Right cardiac atrium (tissue), 5 donors: ENCODE measurements at regions not wholly inside any gene's neighbourhood (a gene's known extent, or its start where the extent isn't known, plus 50 kb on each side); places are given as distances from the start of the nearest gene placed in this dataset.
A peak's percentile ranks its signal among the peaks of the same experiment; 100 is the strongest.
"Not testable (repeated sequence)": the region's sequence is repeated elsewhere in the genome, so short reads cannot be mapped to it uniquely, and the experiment has no call there.

Experiments
- ATAC-seq, 2 donors: fragments of 200-7000 bp; cut with Tn5 transposase; one replicate each; pipeline versions ENCODE4 v1.8.0 to v1.9.1; 2020; ENCODE audit warnings: moderate library complexity in 2 of 2, mild to moderate bottlenecking in 1 of 2
- DNase-seq, 3 donors: peaks; one replicate each; pipeline ENCODE4 v3.0.0-alpha.2; 2020
- H3K27ac ChIP-seq: one replicate; pipeline ENCODE4 v1.5.1; 2013; ENCODE audit warnings: mild to moderate bottlenecking, low read length, control low read depth, moderate library complexity
- H3K27me3 ChIP-seq: one replicate; pipeline ENCODE4 v1.6.1; 2013; ENCODE audit not compliant: control insufficient read depth, insufficient read depth
- H3K4me1 ChIP-seq: one replicate; pipeline ENCODE4 v1.6.1; 2013; ENCODE audit warnings: low read length; ENCODE audit not compliant: control insufficient read depth, insufficient read depth
- H3K4me3 ChIP-seq: one replicate; pipeline ENCODE4 v1.5.1; 2013; ENCODE audit warnings: low read length, control low read depth
- H3K9me3 ChIP-seq: one replicate; pipeline ENCODE4 v1.6.1; 2013; ENCODE audit warnings: low read length; ENCODE audit not compliant: control insufficient read depth
- WGBS: extraction: QIAGEN DNeasy Blood & Tissue Kit; methylation state at CpG from one replicate; pipeline ENCODE4 v1.1.7; 2013; 5-methylcytosine and 5-hydroxymethylcytosine counted together
- intact Hi-C, 4 donors: fragments of 100-400 bp; cut with DNase I; formaldehyde crosslinking; loops; one replicate each; pipeline versions ENCODE4 v1.11.0 to v1.14.0; 2022 to 2023
- donor health status: healthy with polysubstance abuse.
- donor health status: DM: no; HTN: yes; CAD: no.
- donor health status: DM: no; HTN: no; CAD: no.
- donor health status: DM: no; HTN: yes; CAD: no; lungs with severe emphysema.
- donor health status: DM: yes; HTN: yes; CAD: no.

DNA sequence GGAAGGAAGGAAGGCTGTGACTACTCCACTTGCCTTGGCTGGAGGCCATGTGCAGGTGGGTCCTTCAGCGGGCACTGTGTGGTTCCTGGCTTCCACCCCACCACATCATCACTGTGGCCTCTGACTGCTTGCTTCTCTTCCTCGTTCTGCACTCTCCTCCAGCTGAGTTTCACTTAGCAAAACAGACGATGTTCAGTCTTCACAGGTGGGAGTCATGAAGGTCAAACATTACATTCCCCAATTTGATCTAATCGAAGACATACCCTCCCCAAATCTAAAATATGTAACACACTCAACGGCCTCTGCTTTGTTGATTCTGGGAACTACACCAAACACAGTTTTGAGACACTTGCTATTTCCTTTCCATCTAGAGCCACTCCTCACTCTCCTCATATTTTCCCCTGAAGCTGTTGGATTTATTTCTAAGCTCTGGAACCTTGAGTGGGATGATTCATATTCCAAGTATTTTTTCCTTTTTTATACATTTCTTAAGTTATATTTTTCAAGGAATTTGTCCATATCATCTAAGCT lies 132.5 kb upstream of the FOXA2 start:
- Histone ChIP-seq H3K9me3 (no peaks in the 10 kb centered on the region), H3K27ac (peak overlapping the region; percentile 57), H3K4me1 (peaks cover 5% of the 10 kb centered on the region), H3K4me3 (no peak overlapping the region), H3K27me3 (no peaks in the 10 kb centered on the region)
- intact Hi-C loops, result no loop called here
- DNase-seq (no peak), ATAC-seq (peak in 1 of 2 donors; percentile 30)
- 22% methylated on average over 5 of the region's 5 CpGs for WGBS

DNA sequence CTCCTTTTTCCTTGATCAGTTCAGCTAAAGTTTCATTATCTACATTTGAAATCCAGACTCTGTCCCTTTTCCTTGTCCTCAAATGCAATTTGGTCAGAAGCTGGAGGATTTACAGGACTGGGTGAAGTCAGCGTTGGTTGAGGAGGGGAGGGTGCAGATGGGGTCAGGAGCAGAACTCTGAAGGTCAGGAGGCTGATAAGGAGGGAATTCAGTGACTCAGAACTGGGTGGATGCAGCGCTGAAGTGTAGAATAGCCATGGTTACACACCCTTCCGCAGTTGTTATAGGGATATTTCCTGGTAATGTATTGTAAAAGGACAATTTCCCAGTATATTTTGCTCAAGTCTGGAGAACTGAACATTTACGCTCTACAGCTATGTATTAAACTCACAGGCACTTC lies 133.1 kb upstream of the FOXA2 start:
- Histone ChIP-seq H3K4me1 (peaks cover 5% of the 10 kb centered on the region), H3K27ac (no peak overlapping the region), H3K4me3 (no peak overlapping the region), H3K27me3 (no peaks in the 10 kb centered on the region), H3K9me3 (no peaks in the 10 kb centered on the region)
- WGBS, result 36% methylated on average over 4 of the region's 4 CpGs
- ATAC-seq (peak; percentile 94 to 97), DNase-seq (peak in 2 of 3 donors; percentile 47 to 60)
- intact Hi-C loops, result no loop called here

DNA sequence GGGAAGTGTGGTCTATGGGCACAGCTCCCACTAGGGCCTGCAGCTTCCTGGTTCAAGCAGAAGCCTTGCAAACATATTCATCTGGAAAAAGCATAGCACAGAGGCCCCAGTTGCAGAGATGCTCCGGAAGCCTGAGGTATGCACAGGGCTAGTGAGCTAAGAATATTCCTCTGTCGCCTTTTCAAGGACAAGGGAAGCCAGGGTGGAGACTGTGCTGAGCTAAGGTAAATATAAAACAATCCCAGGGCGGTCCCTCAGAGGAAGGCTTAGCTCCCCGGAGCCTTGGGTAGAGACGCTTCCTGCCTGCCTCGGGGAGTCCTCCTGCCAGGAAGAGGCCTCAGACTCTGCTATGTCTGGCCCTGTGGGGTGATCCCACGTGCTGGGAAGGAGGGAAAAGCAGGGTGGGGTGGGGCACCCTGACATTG lies 134.8 kb upstream of the FOXA2 start:
- peak overlapping the region; percentile 76 for H3K27ac ChIP-seq
- DNase-seq (peak in 2 of 3 donors; percentile 46 to 53), ATAC-seq (peak; percentile 77 to 91)
- intact Hi-C loops, result no loop called here
- 33% methylated on average over 7 of the region's 7 CpGs for WGBS
- no peaks in the 10 kb centered on the region for H3K27me3 ChIP-seq
- no peaks in the 10 kb centered on the region for H3K9me3 ChIP-seq
- H3K4me3 ChIP-seq, result no peak overlapping the region
- H3K4me1 ChIP-seq, result peaks cover 5% of the 10 kb centered on the region

DNA sequence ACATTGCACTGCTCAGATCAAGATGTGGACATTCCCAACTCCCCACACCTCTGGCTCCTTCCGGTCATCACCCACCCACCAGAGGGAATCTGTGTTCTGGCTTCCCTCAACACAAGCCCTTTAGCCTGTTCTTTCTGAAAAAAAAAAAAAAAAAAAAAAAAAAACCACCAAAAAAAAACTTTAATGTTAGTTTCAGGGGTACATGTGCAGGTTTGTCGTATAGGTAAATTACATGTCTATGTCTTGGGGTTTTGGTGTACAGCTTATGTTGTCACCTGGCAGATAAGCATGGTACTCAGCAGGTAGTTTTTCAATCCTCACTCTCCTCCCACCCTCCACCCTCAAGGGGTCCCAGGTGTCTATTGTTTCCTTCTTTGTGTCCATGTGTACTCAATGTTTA lies 135.8 kb upstream of the FOXA2 start:
- 90% methylated on average over 2 of the region's 2 CpGs for WGBS

DNA sequence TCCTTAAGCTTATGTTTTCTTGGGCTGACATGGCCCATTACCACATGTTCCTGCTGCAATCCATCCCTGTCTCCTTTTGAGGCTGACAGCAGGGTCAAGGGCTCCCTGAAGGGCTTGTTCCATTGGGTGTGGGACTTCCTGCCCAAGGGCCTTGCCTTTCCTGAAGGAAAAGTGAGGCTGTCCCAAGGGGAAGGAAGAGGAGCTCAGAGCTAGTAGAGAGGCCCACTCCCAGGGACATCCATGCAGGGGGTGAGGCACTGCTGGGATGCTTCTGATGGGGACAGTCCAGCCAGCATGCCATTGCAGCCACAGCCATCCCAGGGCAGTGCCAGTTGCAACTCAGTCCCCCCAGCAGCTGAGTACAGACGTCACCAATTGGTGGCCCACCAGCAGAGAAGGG lies 138.4 kb upstream of the FOXA2 start:
- Histone ChIP-seq H3K27me3 (no peaks in the 10 kb centered on the region), H3K27ac (no peak overlapping the region), H3K4me1 (peaks cover 2% of the 10 kb centered on the region), H3K9me3 (no peaks in the 10 kb centered on the region), H3K4me3 (no peak overlapping the region)
- ATAC-seq (peak; percentile 41 to 85), DNase-seq (peak in 1 of 3 donors; percentile 20)
- WGBS, result 53% methylated on average over 1 of the region's 1 CpG
- intact Hi-C loops, result no loop called here

More for the DNA sequence above, 135.8 kb upstream of the FOXA2 start:
- intact Hi-C loops, result no loop called here
- H3K9me3 ChIP-seq, result no peaks in the 10 kb centered on the region
- H3K27ac ChIP-seq, result no peak overlapping the region
- DNase-seq, result no peak
- no peaks in the 10 kb centered on the region for H3K27me3 ChIP-seq
- no peak for ATAC-seq
- peaks cover 5% of the 10 kb centered on the region for H3K4me1 ChIP-seq
- no peak overlapping the region for H3K4me3 ChIP-seq

DNA sequence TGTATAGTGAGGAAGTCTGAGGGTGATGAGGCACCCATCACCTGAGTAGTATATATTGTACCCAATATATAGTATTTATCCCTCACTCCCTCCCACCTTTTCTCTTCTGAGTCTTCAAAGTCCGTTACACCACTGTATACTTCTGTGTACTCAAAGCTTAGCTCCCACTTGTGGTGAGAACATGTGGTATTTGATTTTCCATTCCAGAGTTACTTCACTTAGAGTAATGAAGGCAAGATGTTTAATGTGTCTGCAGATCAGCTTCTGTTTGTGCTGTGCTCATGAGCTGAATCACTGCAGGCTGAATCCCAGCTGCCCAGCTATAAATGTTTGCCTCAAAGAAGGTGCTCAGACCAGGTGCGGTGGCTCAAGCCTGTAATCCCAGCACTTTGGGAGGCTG lies 139.3 kb upstream of the FOXA2 start:
- WGBS, result 89% methylated on average over 2 of the region's 2 CpGs
- intact Hi-C loops, result no loop called here
- no peaks in the 10 kb centered on the region for H3K27me3 ChIP-seq
- DNase-seq (no peak), ATAC-seq (no peak)
- peaks cover 2% of the 10 kb centered on the region for H3K4me1 ChIP-seq
- no peak overlapping the region for H3K4me3 ChIP-seq
- H3K27ac ChIP-seq, result no peak overlapping the region
- no peaks in the 10 kb centered on the region for H3K9me3 ChIP-seq

DNA sequence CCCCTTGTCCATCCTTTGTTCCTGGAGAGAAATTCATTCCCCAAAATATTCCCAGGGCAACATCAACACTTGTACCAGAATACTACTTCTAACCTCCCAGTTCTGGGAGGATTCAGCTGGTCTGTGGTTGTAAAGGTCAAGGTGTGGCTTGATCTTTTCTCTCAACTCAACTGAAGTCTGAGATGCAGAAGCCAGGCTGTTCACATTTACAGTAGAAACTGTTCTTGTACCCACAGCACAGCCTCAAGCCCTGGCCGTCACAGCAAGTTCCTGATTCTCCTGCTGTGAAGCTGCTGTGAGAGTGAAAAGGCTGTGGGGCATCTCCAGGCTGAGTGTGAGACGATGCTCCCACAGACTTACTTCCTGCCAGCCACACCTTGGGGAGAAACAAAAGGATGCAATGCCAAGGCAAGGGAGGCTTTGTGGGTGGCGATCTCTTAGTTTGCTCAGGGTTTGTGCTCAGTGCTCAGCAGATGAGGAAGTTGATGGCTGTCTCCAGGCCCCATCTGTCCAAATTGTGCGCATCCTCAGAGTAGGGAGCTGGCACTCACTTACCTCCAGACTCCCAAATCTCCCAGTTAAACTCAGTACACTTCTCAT lies 143.9 kb upstream of the FOXA2 start:
- intact Hi-C loops, result no loop called here
- Histone ChIP-seq H3K9me3 (no peaks in the 10 kb centered on the region), H3K4me1 (no peaks in the 10 kb centered on the region), H3K4me3 (no peak overlapping the region), H3K27me3 (no peaks in the 10 kb centered on the region), H3K27ac (no peak overlapping the region)
- ATAC-seq (no peak), DNase-seq (no peak)
- WGBS, result 87% methylated on average over 4 of the region's 4 CpGs

DNA sequence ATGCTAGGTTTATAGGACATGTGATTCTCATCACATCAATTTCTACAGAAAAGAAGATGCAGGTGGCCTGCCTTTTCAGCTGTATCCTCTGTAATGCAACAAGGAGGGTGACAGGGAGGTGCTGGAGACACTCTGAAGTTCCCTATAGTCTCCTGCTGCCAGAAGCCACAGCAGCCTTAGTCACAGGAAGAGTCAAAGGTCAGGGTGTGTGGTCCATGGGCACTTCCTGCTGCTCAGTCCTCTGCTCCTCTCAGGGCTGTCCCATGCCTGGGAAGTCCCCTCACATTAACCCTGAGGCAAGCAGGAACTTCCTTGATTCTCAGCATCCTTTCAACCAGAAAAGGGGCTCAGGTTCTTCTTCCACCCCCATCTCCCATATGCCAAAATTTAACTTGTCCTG lies 144.8 kb upstream of the FOXA2 start:
- peak in 1 of 2 donors; percentile 57 for ATAC-seq
- no peaks in the 10 kb centered on the region for H3K9me3 ChIP-seq
- intact Hi-C loops, result no loop called here
- no peaks in the 10 kb centered on the region for H3K4me1 ChIP-seq
- H3K4me3 ChIP-seq, result no peak overlapping the region
- no peak overlapping the region for H3K27ac ChIP-seq
- no peak for DNase-seq
- no peaks in the 10 kb centered on the region for H3K27me3 ChIP-seq

DNA sequence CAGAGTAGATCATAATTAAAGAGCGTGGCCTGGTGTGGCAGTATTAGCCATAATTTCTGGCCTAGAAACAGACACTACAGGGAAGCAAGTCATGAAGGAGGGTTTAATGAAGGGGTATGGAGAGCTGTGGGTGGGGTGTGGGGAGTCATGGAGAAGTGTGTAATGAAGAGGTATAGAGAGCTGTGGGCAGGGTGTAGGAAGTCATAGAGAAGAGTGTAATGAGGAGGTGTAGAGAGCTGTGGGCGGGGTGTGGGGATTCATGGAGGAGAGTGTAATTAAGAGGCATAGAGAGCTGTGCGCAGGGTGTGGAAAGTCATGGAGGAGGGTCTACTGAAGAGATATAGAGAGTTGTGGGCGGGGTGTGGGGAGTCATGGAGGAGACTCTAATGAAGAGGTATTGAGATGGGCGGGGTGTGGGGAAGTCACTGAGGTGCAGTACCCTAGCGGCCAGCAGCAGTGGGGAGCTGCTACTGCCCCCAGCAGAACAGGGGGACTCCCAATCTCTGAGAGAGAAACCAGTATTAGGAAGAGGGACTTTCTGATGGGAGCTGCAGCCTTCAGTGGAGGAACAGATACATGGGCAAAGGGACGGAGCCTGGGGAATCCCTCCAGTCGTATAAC lies 145.4 kb upstream of the FOXA2 start:
- intact Hi-C loops, result no loop called here
- DNase-seq (no peak), ATAC-seq (no peak)
- Histone ChIP-seq H3K9me3 (no peaks in the 10 kb centered on the region), H3K4me3 (no peak overlapping the region), H3K4me1 (no peaks in the 10 kb centered on the region), H3K27ac (no peak overlapping the region), H3K27me3 (no peaks in the 10 kb centered on the region)
- WGBS, result 95% methylated on average over 8 of the region's 8 CpGs

DNA sequence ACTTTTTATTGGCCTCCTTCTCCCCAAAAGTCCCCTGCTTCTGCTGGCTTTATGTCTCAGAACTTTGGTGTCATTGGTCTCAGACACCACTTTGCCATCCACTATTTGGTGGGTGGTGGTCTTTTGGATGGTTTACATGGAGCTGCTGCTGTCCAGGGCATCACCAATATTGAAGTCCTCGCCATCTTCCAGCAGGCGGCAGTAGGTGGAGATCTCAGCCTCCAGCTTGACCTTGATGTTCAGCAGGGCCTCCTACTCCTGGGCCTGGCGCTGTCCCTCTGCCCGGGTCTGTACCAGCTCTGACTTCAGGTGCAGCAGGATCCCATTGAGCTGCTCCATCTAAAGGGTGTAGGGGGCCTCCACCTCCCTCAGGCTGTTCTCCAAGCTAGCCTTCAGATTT lies 148.4 kb upstream of the FOXA2 start:
- ATAC-seq (no peak), DNase-seq (no peak)
- intact Hi-C loops, result no loop called here
- Histone ChIP-seq H3K27me3 (no peaks in the 10 kb centered on the region), H3K4me3 (no peak overlapping the region), H3K27ac (no peak overlapping the region), H3K9me3 (no peaks in the 10 kb centered on the region), H3K4me1 (no peaks in the 10 kb centered on the region)
- 99% methylated on average over 4 of the region's 4 CpGs for WGBS

DNA sequence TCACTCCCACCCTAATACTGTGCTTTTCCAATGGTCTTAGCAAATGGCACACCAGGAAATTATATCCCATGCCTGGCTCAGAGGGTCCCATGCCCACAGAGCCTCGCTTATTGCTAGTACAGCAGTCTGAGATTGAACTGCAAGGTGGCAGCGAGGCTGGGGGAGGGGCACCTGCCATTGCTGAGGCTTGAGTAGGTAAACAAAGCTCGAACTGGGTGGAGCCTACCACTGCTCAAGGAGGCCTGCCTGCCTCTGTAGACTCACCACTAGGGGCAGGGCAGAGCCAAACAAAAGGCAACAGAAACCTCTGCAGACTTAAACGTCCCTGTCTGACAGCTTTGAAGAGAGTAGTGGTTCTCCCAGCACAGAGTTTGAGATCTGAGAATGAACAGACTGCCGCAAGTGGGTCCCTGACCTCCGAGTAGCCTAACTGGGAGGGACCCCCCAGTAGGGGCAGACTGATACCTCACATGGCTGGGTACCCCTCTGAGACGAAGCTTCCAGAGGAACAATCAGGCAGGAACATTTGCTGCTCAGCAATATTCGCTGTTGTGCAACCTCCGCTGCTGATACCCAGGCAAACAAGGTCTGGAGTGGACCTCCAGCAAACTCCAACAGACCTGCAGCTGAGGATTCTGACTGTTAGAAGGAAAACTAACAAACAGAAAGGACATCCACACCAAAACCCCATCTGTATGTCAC lies 150.7 kb upstream of the FOXA2 start:
- H3K27ac ChIP-seq, H3K4me1 ChIP-seq, ATAC-seq, intact Hi-C loops, H3K4me3 ChIP-seq, H3K27me3 ChIP-seq, H3K9me3 ChIP-seq, DNase-seq: not testable (repeated sequence)
- WGBS, result 80% methylated on average over 9 of the region's 9 CpGs
